ENCODE measurements at regions not wholly inside any gene's neighbourhood (a gene's known extent, or its start where the extent isn't known, plus 50 kb on each side); places are given as distances from the start of the nearest gene placed in this dataset.

GRCh38 chr17:70345061-70345460 lies 175.7 kb downstream of the KCNJ2 start:
- no peak overlapping the region for H3K27ac ChIP-seq (ENCODE audit: low read length)
- ATAC-seq, result no peak
- intact Hi-C loops (cut with DNase I), result no loop called here
- WGBS, result 82% methylated on average over 2 of the region's 2 CpGs
- no peak overlapping the region for H3K4me3 ChIP-seq (ENCODE audit: low read length)
- H3K27me3 ChIP-seq (ENCODE audit: control insufficient read depth, insufficient read depth), result no peaks in the 10 kb centered on the region
- H3K9me3 ChIP-seq (ENCODE audit: control insufficient read depth, low read length), result no peaks in the 10 kb centered on the region
- DNase-seq, result no peak
- H3K4me1 ChIP-seq (ENCODE audit: control insufficient read depth, insufficient read depth, low read length), result no peaks in the 10 kb centered on the region

GRCh38 chr17:70352834-70353233 lies 183.5 kb downstream of the KCNJ2 start:
- H3K27me3 ChIP-seq (ENCODE audit: control insufficient read depth, insufficient read depth), result no peaks in the 10 kb centered on the region
- intact Hi-C loops (cut with DNase I), result no loop called here
- DNase-seq (no peak), ATAC-seq (no peak)
- WGBS, result 86% methylated on average over 3 of the region's 3 CpGs
- H3K4me3 ChIP-seq (ENCODE audit: low read length), result no peak overlapping the region
- H3K9me3 ChIP-seq (ENCODE audit: control insufficient read depth, low read length), result no peaks in the 10 kb centered on the region
- H3K27ac ChIP-seq (ENCODE audit: low read length), result no peak overlapping the region
- H3K4me1 ChIP-seq (ENCODE audit: control insufficient read depth, insufficient read depth, low read length), result no peaks in the 10 kb centered on the region

GRCh38 chr17:70353408-70354092 lies 184.2 kb downstream of the KCNJ2 start:
- no peak overlapping the region for H3K4me3 ChIP-seq (ENCODE audit: low read length)
- ATAC-seq (no peak), DNase-seq (no peak)
- intact Hi-C loops (cut with DNase I), result no loop called here
- H3K27ac ChIP-seq (ENCODE audit: low read length), result no peak overlapping the region
- H3K27me3 ChIP-seq (ENCODE audit: control insufficient read depth, insufficient read depth), result no peaks in the 10 kb centered on the region
- WGBS, result 85% methylated on average over 2 of the region's 2 CpGs
- H3K9me3 ChIP-seq (ENCODE audit: control insufficient read depth, low read length), result no peaks in the 10 kb centered on the region
- H3K4me1 ChIP-seq (ENCODE audit: control insufficient read depth, insufficient read depth, low read length), result no peaks in the 10 kb centered on the region

- Histone ChIP-seq H3K4me1 (ENCODE audit: control insufficient read depth, insufficient read depth, low read length) (no peaks in the 10 kb centered on the region), H3K27me3 (ENCODE audit: control insufficient read depth, insufficient read depth) (no peaks in the 10 kb centered on the region), H3K4me3 (ENCODE audit: low read length) (no peak overlapping the region), H3K27ac (ENCODE audit: low read length) (no peak overlapping the region), H3K9me3 (ENCODE audit: control insufficient read depth, low read length) (no peaks in the 10 kb centered on the region)
- 75% methylated on average over 2 of the region's 2 CpGs for WGBS
- ATAC-seq (no peak), DNase-seq (no peak)
- intact Hi-C loops (cut with DNase I), result no loop called here
Measured at GRCh38 chr17:70355185-70355584, 185.9 kb downstream of the KCNJ2 start.

GRCh38 chr17:70357190-70357589 lies 187.9 kb downstream of the KCNJ2 start:
- Histone ChIP-seq H3K27me3 (ENCODE audit: control insufficient read depth, insufficient read depth) (no peaks in the 10 kb centered on the region), H3K9me3 (ENCODE audit: control insufficient read depth, low read length) (no peaks in the 10 kb centered on the region), H3K27ac (ENCODE audit: low read length) (no peak overlapping the region), H3K4me3 (ENCODE audit: low read length) (no peak overlapping the region), H3K4me1 (ENCODE audit: control insufficient read depth, insufficient read depth, low read length) (no peaks in the 10 kb centered on the region)
- DNase-seq (no peak), ATAC-seq (no peak)
- intact Hi-C loops (cut with DNase I), result no loop called here
- WGBS, result 92% methylated on average over 5 of the region's 5 CpGs

- DNase-seq (no peak), ATAC-seq (no peak)
- H3K4me1 ChIP-seq (ENCODE audit: control insufficient read depth, insufficient read depth, low read length), result no peaks in the 10 kb centered on the region
- WGBS, result 21% methylated on average over 2 of the region's 2 CpGs
- intact Hi-C loops (cut with DNase I), result no loop called here
- H3K9me3 ChIP-seq (ENCODE audit: control insufficient read depth, low read length), result no peaks in the 10 kb centered on the region
- no peak overlapping the region for H3K27ac ChIP-seq (ENCODE audit: low read length)
- H3K4me3 ChIP-seq (ENCODE audit: low read length), result no peak overlapping the region
- H3K27me3 ChIP-seq (ENCODE audit: control insufficient read depth, insufficient read depth), result no peaks in the 10 kb centered on the region
Measured at GRCh38 chr17:70365091-70365583, 195.8 kb downstream of the KCNJ2 start.

GRCh38 chr17:70366386-70366785 lies 197.1 kb downstream of the KCNJ2 start:
- no peak overlapping the region for H3K27ac ChIP-seq (ENCODE audit: low read length)
- no peaks in the 10 kb centered on the region for H3K4me1 ChIP-seq (ENCODE audit: control insufficient read depth, insufficient read depth, low read length)
- no peak for ATAC-seq
- H3K27me3 ChIP-seq (ENCODE audit: control insufficient read depth, insufficient read depth), result no peaks in the 10 kb centered on the region
- no peaks in the 10 kb centered on the region for H3K9me3 ChIP-seq (ENCODE audit: control insufficient read depth, low read length)
- intact Hi-C loops (cut with DNase I), result no loop called here
- H3K4me3 ChIP-seq (ENCODE audit: low read length), result no peak overlapping the region
- DNase-seq, result no peak

GRCh38 chr17:70368011-70368410 lies 198.7 kb downstream of the KCNJ2 start:
- H3K27me3 ChIP-seq (ENCODE audit: control insufficient read depth, insufficient read depth), result no peaks in the 10 kb centered on the region
- H3K9me3 ChIP-seq (ENCODE audit: control insufficient read depth, low read length), result no peaks in the 10 kb centered on the region
- intact Hi-C loops (cut with DNase I), result no loop called here
- no peak overlapping the region for H3K27ac ChIP-seq (ENCODE audit: low read length)
- no peak for ATAC-seq
- no peaks in the 10 kb centered on the region for H3K4me1 ChIP-seq (ENCODE audit: control insufficient read depth, insufficient read depth, low read length)
- DNase-seq, result no peak
- H3K4me3 ChIP-seq (ENCODE audit: low read length), result no peak overlapping the region

GRCh38 chr17:70369391-70369790 lies 200.1 kb downstream of the KCNJ2 start:
- H3K27me3 ChIP-seq (ENCODE audit: control insufficient read depth, insufficient read depth), result no peaks in the 10 kb centered on the region
- DNase-seq, result no peak
- no peak overlapping the region for H3K27ac ChIP-seq (ENCODE audit: low read length)
- ATAC-seq, result no peak
- intact Hi-C loops (cut with DNase I), result no loop called here
- H3K4me1 ChIP-seq (ENCODE audit: control insufficient read depth, insufficient read depth, low read length), result no peaks in the 10 kb centered on the region
- 79% methylated on average over 2 of the region's 2 CpGs for WGBS
- H3K9me3 ChIP-seq (ENCODE audit: control insufficient read depth, low read length), result no peaks in the 10 kb centered on the region
- no peak overlapping the region for H3K4me3 ChIP-seq (ENCODE audit: low read length)

- Histone ChIP-seq H3K27ac (ENCODE audit: low read length) (no peak overlapping the region), H3K9me3 (ENCODE audit: control insufficient read depth, low read length) (no peaks in the 10 kb centered on the region), H3K4me3 (ENCODE audit: low read length) (no peak overlapping the region), H3K27me3 (ENCODE audit: control insufficient read depth, insufficient read depth) (no peaks in the 10 kb centered on the region), H3K4me1 (ENCODE audit: control insufficient read depth, insufficient read depth, low read length) (no peaks in the 10 kb centered on the region)
- DNase-seq (no peak), ATAC-seq (no peak)
- 82% methylated on average over 4 of the region's 4 CpGs for WGBS
- intact Hi-C loops (cut with DNase I), result no loop called here
Measured at GRCh38 chr17:70370816-70371215, 201.5 kb downstream of the KCNJ2 start.

GRCh38 chr17:70373369-70373768 lies 204.0 kb downstream of the KCNJ2 start:
- H3K4me1 ChIP-seq (ENCODE audit: control insufficient read depth, insufficient read depth, low read length), result no peaks in the 10 kb centered on the region
- no peak for ATAC-seq
- no peak for DNase-seq
- H3K4me3 ChIP-seq (ENCODE audit: low read length), result no peak overlapping the region
- H3K27ac ChIP-seq (ENCODE audit: low read length), result no peak overlapping the region
- intact Hi-C loops (cut with DNase I), result no loop called here
- no peaks in the 10 kb centered on the region for H3K27me3 ChIP-seq (ENCODE audit: control insufficient read depth, insufficient read depth)
- H3K9me3 ChIP-seq (ENCODE audit: control insufficient read depth, low read length), result no peaks in the 10 kb centered on the region
- WGBS, result 82% methylated on average over 1 of the region's 1 CpG

- ATAC-seq (no peak), DNase-seq (no peak)
- intact Hi-C loops (cut with DNase I), result no loop called here
- no peaks in the 10 kb centered on the region for H3K9me3 ChIP-seq (ENCODE audit: control insufficient read depth, low read length)
- H3K4me1 ChIP-seq (ENCODE audit: control insufficient read depth, insufficient read depth, low read length), result no peaks in the 10 kb centered on the region
- no peaks in the 10 kb centered on the region for H3K27me3 ChIP-seq (ENCODE audit: control insufficient read depth, insufficient read depth)
- no peak overlapping the region for H3K27ac ChIP-seq (ENCODE audit: low read length)
- 67% methylated on average over 7 of the region's 7 CpGs for WGBS
- H3K4me3 ChIP-seq (ENCODE audit: low read length), result no peak overlapping the region
Measured at GRCh38 chr17:70374496-70374895, 205.2 kb downstream of the KCNJ2 start.
